Loucy (cell line): ENCODE measurements at regions not wholly inside any gene's neighbourhood (a gene's known extent, or its start where the extent isn't known, plus 50 kb on each side); places are given as distances from the start of the nearest gene placed in this dataset.
"Not testable (repeated sequence)": the region's sequence is repeated elsewhere in the genome, so short reads cannot be mapped to it uniquely, and the experiment has no call there.

ENCODE experiments used
- CTCF ChIP-seq: fragments of 200-600 bp; sonication (generic); conservative IDR thresholded peaks from 2 replicates; pipeline ENCODE4 v1.5.1; 2014; ENCODE audit warnings: mild to moderate bottlenecking, antibody characterized with exemption, low read length
- EZH2phosphoT487 ChIP-seq: fragments of 200-600 bp; IDR thresholded peaks from 2 replicates; pipeline ENCODE4 v1.6.1; 2018; ENCODE audit warnings: antibody characterized with exemption, mild to moderate bottlenecking, moderate library complexity, borderline replicate concordance

- not testable (repeated sequence) for TF ChIP-seq CTCF, EZH2phosphoT487
These were observed 474.0 kb downstream of the SPATA31A6 start for GRCh38 chr9:42657496-42657895.
